GM19397 (cell line): ENCODE measurements at regions not wholly inside any gene's neighbourhood (a gene's known extent, or its start where the extent isn't known, plus 50 kb on each side); places are given as distances from the start of the nearest gene placed in this dataset.

Source experiments
- ATAC-seq: cut with Tn5 transposase; IDR thresholded peaks from one replicate; pipeline ENCODE4 v1.9.1; 2021; ENCODE audit warnings: mild to moderate bottlenecking, moderate library complexity; ENCODE audit not compliant: unreplicated experiment

- ATAC-seq, result no peak
These were observed 1205.5 kb upstream of the CITED2 start for GRCh38 chr6:140579918-140580317.

- no peak for ATAC-seq
These were observed 1201.6 kb upstream of the CITED2 start for GRCh38 chr6:140576004-140576555.

- ATAC-seq, result no peak
These were observed 1198.4 kb upstream of the CITED2 start for GRCh38 chr6:140572867-140573266.

GRCh38 chr6:140572129-140572528, 1197.7 kb upstream of the CITED2 start:
- ATAC-seq, result no peak

- ATAC-seq, result no peak
These were observed 1196.7 kb upstream of the CITED2 start for GRCh38 chr6:140571145-140571544.

- no peak for ATAC-seq
These were observed 1193.0 kb upstream of the CITED2 start for GRCh38 chr6:140567466-140567865.

GRCh38 chr6:140566781-140567277, 1192.4 kb upstream of the CITED2 start:
- no peak for ATAC-seq

- ATAC-seq, result no peak
These were observed 1189.3 kb upstream of the CITED2 start for GRCh38 chr6:140563728-140564127.

GRCh38 chr6:140561701-140562100, 1187.3 kb upstream of the CITED2 start:
- ATAC-seq, result no peak

GRCh38 chr6:140560671-140561070, 1186.2 kb upstream of the CITED2 start:
- ATAC-seq, result no peak

- no peak for ATAC-seq
These were observed 1185.0 kb upstream of the CITED2 start for GRCh38 chr6:140559458-140559857.

GRCh38 chr6:140554421-140554820, 1180.0 kb upstream of the CITED2 start:
- ATAC-seq, result no peak

- no peak for ATAC-seq
These were observed 1173.9 kb upstream of the CITED2 start for GRCh38 chr6:140548366-140548765.

- no peak for ATAC-seq
These were observed 1172.2 kb upstream of the CITED2 start for GRCh38 chr6:140546640-140547039.

GRCh38 chr6:140544431-140544830, 1170.0 kb upstream of the CITED2 start:
- no peak for ATAC-seq

- ATAC-seq, result no peak
These were observed 1168.4 kb upstream of the CITED2 start for GRCh38 chr6:140542863-140543262.

GRCh38 chr6:140541288-140541687, 1166.8 kb upstream of the CITED2 start:
- ATAC-seq, result no peak

- no peak for ATAC-seq
These were observed 1166.3 kb upstream of the CITED2 start for GRCh38 chr6:140540743-140541142.

- no peak for ATAC-seq
These were observed 1164.5 kb upstream of the CITED2 start for GRCh38 chr6:140538926-140539325.

- no peak for ATAC-seq
These were observed 1163.6 kb upstream of the CITED2 start for GRCh38 chr6:140537834-140538705.

GRCh38 chr6:140537211-140537610, 1162.8 kb upstream of the CITED2 start:
- no peak for ATAC-seq

GRCh38 chr6:140535511-140535910, 1161.1 kb upstream of the CITED2 start:
- no peak for ATAC-seq
